SHP77 (cell line): ENCODE measurements at regions not wholly inside any gene's neighbourhood (a gene's known extent, or its start where the extent isn't known, plus 50 kb on each side); places are given as distances from the start of the nearest gene placed in this dataset.
"Not testable (repeated sequence)": the region's sequence is repeated elsewhere in the genome, so short reads cannot be mapped to it uniquely, and the experiment has no call there.

Experiments used
- DNase-seq, 2 experiments: peaks; one replicate each; lab custom pipeline; 2025; lab: John Stamatoyannopoulos, UW

DNA sequence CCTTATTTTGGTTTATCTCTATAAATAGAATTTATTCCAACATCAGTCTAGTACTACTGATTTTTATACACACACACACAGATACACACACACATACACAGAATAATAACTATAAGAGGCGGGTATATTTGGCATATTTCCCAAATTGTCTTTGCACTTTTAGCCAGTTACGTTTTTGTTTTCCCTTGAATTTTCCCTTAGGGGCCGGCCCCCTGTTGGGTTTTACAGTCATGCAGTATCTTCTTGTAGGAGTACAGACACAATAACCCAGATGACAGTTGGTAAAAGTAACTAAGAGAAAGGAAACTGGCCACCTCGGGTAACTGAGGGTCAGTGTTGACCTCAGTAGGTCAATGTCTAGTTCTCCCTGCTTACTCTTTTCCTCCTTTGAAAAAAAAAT is 50.9 kb downstream of the DISP1 start:
- no peak for DNase-seq

DNA sequence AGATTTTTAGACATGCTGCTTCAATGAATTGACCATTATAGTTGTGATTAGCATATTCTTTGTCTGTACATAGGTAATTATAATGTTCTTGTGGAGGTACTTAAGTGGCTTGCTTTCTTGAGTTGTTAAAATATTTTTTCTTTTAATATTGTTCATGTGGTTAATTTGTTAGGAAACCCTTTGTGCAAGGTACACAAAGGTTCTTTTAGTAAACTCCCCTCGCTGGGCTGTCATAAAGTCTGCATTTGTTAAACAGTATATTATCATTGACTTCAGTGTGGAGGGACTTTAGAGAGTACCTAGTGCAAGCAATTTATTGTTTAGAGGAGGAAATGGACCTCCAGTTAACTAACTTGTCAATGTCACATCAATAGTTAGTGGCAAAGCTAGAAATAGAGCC is 52.5 kb downstream of the DISP1 start:
- DNase-seq = no peak

DNA sequence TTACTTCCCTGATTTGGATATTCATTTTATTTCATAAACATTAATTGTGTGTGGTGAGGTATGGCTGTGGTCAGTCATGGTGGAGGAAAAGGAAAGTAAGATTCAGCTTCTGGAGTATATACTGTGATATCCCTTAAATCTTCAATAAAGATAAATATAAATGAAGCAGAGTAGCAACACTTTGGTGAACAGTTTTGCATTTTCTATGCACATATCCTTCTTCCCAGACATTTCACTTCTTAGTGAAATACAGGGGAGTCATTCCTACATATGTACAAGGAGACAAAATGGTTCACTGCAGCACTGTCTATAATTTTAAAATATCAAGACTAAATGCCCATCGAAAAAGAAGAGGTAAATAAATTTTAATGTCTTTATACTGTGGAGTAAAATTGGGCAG is 61.3 kb downstream of the DISP1 start:
- DNase-seq = no peak

DNA sequence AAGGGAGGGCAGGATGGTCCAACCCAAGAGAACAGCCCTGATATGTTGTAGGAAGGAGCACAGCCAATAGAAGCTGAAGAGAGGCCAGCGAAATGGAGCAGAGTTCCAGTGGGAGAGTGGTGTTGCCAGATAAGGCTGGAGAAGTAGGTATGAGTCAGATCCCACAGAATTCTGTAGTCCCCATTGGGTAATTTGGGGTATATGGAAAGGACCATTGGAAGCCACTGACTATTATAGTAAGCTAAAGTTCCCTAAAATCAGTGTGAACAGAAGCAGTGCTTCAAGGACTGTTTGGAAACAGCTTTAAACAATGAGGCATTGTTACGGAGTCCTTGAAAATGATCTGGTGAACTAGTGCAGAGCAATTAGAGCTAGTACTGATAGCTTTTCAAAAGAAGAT is 63.0 kb downstream of the DISP1 start:
- DNase-seq = no peak

DNA sequence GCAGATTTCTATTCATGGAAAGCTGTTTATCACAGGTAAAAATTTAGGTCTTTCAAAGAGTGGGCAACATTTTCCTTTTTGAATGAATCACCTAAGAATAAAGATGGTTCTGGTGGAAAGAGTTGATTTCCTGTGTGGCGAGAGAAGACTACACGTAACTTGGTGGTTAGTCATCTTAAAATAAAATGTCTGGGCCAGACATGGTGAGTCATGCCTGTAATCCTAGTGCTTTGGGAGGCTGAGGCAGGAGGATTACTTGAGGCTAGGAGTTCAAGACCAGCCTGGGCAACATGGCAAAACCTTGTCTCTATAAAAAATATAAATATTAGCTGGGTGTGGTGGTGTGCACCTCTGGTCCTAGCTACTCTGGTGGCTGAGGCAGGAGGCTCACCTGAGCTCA is 65.7 kb downstream of the DISP1 start:
- no peak for DNase-seq

DNA sequence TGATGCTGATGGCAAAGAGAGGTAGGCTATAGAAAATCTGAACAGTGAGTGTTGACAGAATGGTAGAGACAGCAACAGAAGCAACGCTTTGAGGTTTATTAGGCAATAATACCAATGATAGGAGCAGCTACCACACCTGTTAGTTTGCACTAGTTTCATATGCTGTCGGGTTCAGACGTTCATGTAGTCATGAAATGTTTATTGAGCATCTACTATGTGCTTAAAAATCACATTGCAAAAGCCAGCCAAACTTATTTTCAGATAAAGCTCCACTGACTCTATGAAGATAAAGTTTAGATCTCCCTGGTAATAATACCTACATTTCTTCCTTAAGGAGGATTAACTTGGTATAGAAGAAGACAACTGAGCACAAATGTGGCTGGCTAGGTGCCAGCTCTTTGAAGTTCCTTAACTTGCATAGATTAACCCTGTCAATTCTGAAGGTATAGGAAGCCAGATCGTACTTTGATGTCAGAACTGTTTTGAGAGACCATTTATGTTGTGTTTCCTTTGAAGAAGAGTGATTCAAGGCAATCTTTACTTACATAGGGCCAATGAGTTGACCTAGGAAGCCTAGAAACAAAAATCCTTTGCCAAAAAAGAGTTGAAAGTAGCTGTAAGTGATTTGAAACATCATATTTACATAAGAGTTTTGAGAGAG is 71.5 kb downstream of the DISP1 start:
- no peak for DNase-seq

DNA sequence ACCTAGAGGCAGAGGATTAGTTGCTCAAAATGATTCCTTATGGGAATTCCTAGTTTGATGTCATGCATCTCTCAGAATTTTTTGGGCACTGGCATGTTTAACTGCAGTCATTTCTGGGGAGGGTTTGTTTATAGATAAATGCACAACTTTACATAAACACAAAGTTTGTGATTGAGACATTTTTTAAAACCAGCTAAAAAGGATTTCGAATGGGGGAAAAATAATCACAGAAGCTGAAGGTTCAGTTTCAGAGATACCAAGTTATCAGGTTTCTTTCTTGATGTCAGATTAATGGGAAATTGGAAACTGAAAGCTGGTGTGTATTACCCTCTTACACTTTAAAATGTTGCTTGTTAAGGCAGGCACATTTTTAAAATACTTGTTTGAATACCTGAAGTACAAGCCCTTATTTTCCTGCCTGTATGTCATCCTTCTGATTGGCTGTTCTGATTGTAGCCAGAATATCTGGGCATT is 72.1 kb downstream of the DISP1 start:
- DNase-seq = no peak

DNA sequence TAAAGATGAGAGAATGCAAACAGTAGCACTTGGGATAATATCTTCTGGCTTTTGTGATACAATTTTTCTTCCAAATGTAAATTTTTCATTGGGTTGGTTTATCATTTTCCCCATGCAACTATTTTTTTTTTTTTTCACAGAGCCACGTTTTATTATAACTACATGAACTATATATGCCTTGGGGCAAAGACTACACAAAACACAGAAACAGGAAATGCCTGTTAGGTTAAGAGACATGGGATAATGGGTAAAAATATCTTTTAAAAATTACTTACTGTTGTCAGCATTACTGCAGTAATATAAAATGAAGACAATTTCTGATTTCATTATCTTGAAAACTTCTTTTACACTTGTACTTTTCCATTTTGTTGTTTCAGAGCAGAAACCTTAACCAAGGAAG is 74.6 kb downstream of the DISP1 start:
- no peak for DNase-seq

DNA sequence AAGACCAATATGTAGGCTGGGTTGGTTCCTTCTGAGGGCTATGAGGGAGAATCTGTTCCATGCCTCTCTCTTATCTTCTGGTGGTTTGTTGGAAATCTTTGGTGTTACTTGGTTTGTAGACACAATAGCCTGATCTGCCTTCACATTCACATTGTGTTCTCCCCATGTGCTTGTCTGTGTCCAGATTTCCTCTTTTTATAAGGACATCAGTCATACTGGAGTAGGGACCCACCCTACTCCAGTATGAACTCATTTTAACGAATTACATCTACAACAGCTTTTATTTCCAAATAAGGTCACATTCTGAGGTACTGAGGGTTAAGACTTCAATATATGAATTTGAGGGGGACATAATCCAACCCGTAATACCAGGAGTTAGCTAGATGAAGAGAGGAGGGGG is 75.9 kb downstream of the DISP1 start:
- DNase-seq = no peak

DNA sequence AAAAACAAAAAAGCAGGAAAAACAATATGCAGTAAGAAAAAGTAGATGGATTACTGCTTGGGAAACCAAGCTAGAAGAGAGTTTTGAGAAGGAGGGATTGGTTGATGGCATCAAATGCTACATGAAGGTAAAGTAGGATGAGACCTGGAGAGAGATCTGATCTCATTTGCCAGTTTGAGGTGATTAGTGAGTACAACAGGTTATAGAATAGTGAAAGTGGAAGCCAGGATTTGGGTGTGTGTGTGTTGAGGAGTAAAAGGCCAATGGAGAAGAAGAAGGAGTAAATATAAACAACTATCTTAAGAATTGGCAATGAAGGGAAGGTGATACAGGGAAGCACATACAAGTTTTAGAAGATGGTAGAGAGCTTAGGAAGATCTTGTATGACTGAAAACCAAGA is 76.7 kb downstream of the DISP1 start:
- DNase-seq = no peak

DNA sequence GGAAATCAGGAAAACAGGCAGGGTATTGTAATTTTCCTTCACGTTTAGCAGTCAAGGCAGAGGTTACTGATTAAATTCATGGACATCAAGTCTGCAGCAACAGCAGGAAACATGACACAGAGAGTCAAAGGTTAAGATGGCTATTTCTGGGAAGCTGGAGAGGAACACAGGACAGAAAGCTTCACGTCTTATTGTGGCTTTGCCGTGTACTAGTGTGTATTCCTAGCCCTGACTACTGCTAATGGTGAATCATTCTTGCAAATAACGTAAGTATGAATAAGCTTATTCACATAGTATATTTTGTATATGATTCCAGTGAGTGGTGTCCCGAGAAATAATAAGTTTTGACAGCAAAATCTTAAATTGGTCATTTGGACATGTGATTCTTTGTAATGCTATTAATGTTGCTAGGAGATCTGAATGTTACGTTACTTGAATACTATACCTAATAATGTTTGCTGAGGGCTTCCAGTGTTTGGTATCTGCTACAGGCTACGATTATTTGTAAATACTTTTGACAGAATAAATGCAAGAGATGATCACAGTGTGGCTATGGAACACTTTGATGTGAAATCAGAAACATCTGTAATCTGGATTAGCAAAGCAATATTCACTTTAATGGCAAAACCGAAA is 77.4 kb downstream of the DISP1 start:
- DNase-seq = no peak

DNA sequence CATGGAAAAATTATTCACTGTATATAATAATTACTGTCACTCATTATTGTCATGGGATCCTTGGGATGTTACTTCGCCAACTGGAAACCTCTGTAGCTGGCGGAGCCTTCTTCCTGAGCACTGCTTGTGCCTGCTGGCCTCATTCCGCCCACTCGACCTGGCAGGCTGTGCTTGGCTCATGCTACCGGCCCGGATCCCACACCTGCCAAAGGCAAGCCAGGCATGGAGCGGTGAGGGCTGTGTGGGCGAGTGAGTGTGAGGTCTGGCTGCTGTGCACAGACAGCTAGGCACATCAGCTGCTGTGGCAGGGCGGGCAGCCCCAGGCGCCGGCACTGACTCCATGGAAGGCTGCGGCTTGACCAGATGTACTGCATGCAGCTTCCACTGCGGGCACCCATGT is 78.4 kb downstream of the DISP1 start:
- no peak for DNase-seq

DNA sequence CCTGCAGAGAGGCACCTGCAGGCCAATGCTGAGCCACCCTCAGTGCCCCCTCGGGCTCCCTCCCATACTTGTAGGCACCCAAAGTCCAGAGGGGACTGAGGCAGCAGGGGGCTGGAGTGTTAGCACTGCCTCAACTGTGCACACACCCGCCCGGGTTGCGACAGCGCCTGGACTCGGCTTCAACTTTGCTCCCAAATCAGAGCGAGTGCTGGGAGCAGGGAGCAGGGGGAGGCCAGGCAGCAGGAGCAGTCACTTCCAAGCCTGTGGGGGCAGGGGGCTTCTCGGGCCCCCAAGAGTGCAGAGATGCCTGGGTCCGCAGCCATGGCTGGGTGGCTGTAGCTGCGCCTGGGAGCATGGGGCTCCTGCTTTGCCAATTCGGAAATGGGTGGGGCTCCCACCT is 79.5 kb downstream of the DISP1 start:
- DNase-seq = no peak

DNA sequence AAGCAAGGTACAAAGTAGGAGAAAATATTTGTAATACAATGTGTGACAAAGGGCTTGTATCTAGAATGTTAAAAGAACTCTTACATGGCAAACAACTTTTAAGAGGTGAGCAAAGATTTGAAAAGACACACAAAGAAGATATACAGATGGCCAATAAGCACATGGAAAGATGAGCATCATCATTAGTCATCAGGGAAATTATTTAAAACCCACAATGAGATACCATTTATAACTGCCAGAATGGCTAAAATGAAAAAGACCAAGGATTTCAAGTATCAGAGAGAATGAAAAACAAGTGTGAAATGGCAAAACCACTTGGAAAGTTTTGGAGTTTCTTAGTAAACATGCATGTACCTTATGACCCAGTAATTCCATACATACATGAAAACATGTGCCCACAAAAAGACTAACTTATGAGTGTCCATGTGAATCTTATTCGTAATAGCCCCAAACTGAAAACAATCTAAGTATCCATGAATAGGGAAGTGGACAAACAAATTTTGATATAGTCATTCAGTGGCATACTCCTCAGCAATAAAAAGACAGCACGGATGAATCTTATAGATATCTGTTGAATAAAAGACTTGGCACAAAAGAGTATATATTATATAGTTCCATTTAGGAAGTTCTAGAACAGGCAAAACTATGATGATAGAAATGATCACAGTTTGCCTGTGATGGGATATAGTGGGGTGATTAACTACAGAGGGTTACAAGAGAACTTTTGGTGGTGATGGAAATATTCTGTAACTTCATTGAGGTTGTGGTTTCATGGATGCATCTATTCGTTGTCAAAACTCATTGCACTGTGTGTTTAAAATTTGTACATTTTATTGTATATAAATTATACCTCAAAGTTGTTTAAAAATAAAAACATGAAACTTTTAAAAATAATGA is 82.0 kb downstream of the DISP1 start:
- DNase-seq = no peak

DNA sequence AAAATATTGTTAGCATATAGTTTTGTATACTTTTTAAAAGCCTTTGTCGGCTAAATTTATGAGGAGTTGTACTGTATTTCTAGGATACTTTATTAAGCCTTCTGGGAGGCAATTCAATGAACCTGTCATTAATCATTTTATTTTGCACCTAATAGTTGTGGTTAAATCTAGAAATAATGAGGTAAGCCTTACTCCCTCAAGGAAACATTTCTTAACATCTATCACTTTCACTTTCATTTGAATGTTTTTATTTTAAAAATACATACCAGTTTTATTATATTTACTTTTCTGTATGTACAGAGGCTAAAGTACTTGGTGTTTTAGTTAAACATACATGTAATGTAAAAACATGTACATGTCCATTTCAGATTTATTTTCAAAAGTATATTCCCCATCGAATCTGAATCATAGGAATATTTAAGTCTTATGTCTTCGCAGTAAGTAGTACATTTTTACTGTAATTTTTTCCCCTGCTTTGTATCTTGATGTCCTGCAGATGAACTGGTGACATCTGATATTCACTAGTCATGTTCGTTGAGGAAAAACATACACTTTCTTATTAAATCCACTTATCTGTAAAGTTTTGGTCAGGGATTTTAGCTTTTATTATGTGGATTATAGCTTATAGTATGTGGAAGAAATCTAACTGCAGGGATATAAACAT is 82.8 kb downstream of the DISP1 start:
- no peak for DNase-seq

DNA sequence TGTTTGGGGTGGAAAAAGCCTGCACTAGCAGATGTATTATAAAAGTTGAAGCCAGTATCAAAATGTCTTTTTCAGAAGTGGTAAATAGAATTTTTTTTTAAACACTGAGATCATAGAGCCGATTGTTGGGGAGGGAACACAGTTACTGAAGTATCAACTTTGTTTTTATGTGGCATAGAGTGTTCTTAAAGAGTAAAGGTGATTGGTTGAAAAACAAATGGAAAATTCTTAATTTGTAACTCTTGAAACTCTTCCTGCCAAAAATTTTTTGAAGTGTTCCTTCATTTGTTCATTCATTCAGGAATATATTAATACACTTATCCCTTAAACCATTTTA is 83.3 kb downstream of the DISP1 start:
- DNase-seq = no peak

DNA sequence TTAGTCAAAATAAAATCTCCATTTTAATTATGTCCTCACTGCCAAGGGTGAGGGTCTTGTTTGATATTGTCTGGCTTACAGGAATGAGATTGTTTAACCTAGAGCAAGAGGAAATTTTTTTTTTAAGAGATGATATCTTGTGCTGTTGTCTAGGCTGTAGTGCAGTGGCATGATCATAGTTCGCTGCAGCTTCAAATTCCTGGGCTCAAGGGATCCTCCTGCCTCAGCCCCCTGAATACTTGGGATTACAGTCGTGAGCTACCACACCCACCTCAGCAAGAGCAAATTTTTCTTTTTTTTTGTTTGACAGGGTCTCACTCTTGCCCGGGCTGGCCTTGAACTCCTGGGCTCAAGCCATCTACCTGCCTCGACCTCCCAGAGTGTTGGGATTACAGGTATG is 84.6 kb downstream of the DISP1 start:
- no peak for DNase-seq

DNA sequence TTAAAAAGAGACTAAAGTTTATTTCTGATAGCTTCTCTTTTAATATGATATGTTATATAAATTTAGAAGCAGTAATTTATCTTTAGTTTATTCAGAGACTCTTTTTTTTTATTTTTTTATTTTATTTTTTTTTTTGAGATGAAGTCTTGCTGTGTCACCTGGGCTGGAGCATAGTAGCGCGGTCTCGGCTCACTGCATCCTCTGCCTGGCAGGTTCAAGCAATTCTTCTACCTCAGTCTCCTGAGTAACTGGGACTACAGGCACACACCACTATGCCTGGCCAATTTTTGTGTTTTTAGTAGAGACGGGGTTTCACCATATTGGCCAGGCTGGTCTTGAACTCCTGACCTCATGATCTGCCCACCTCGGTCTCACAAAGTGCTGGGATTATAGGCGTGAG is 89.6 kb downstream of the DISP1 start:
- DNase-seq = no peak

DNA sequence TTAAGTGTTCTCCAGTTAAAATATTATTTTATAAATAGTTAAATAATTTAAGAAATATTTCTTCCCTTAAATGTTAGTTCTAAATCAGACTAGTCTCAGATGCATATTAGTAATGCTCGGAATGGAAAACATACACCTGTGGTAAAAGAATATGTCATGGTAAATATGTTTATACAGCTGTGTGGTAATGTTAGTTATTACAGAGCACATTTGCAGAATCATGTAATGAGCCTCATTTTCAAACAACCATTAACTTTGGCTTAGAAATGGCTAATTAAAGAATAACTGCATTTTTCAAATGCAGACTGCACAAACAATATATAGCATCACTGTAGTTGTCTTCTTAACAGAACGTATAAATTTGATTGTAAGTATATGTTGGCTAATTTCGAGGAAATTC is 90.3 kb downstream of the DISP1 start:
- no peak for DNase-seq

DNA sequence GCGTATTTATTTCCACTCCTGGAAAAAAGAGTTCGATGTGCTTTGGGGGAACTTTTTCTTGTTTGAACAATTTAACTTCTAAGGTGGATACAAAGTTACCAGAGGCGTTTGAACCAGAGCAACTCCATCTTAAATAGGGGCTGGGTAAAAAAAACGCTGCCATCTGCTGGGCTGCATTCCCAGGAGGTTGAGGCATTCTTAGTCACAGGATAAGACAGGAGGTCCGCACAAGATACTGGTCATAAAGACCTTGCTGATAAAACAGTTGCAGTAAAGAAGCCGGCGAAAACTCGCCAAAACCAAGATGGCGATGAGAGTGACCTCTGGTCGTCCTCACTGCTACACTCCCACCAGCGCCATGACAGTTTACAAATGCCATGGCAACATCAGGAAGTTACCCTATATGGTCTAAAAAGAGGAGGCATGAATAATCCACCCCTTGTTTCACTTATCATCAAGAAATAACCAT is 91.5 kb downstream of the DISP1 start:
- not testable (repeated sequence) for DNase-seq

DNA sequence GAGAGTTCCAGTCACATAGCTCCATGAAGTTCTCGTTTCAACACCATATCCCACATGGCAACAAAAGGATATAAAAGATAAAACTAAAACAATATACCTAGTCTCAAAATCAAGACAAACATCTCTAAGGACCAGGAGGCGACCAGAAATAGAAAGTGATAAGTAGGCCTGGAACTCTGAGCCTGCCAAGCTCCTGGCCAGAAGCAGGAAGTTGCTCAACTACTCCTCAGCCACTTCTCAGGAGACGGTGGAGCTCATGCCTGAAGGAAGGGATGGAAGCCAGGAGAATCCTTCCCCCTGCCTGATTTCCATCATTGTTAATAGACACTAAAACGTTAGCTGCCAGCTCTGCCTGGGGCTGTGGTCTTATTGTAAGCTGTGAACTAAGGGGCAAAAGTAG is 94.7 kb downstream of the DISP1 start:
- no peak for DNase-seq

DNA sequence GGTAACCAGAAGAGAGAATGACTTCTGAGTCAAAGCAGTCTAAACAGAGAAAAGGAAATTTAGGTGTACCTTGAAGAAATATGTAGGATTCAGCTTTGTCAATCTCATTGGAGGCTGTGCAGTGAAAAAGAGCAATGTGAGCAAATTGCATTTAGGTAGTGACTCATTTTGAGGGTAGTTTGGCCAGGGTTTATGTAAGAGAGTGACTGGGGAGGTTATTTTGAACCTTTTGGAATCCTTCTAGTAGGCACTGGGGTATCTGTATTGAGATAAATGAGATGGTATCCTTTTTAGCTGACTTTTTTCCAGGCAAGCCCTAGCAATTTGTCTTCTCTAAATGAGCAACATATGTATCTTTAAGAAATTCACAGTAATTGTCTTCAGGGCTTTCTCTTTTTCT is 95.9 kb downstream of the DISP1 start:
- DNase-seq = no peak

DNA sequence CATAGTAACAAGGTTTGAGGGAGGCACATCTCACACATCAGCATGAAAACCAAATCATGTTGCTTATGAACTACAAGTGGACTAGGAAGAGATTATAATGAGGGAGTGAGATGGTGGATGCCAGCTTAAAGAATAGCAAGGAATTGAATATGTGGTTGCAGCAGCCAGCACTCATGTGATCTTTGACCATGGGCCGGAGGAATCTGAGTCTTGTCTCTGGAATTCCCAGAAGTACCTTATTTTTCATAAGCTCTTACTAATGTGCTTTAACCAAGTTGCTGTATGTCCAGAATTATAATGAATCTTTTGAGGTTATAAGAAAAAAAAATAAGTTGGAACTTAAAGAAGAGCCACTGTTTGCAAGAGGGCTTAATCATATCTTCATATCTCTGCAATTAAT is 97.0 kb downstream of the DISP1 start:
- no peak for DNase-seq
